SK-N-DZ (cell line): ENCODE measurements at regions not wholly inside any gene's neighbourhood (a gene's known extent, or its start where the extent isn't known, plus 50 kb on each side); places are given as distances from the start of the nearest gene placed in this dataset.
"Not testable (repeated sequence)": the region's sequence is repeated elsewhere in the genome, so short reads cannot be mapped to it uniquely, and the experiment has no call there.

Source experiments
- DNase-seq: peaks from one replicate; pipeline ENCODE4 v3.0.0-alpha.2; 2015; ENCODE audit warnings: low spot score
- small RNA-seq, 2 experiments: library from RNA; depleted of rRNA; stranded (forward); fragments of <200 nt; gene quantifications; one replicate each; pipeline ENCODE3, GENCODE V24; 2014

- not testable (repeated sequence) for DNase-seq
Observed at GRCh38 chr20:47848534-47848933, 63.3 kb upstream of the SULF2 start.

- DNase-seq: no peak
Observed at GRCh38 chr20:47847884-47848485, 62.7 kb upstream of the SULF2 start.

- not testable (repeated sequence) for DNase-seq
Observed at GRCh38 chr20:47847220-47847619, 61.9 kb upstream of the SULF2 start.

GRCh38 chr20:47846651-47847050, 61.4 kb upstream of the SULF2 start:
- DNase-seq: not testable (repeated sequence)

- DNase-seq: not testable (repeated sequence)
Observed at GRCh38 chr20:47845382-47845977, 60.2 kb upstream of the SULF2 start.

- DNase-seq: not testable (repeated sequence)
Observed at GRCh38 chr20:47844568-47844906, 59.3 kb upstream of the SULF2 start.

- no peak for DNase-seq
Observed at GRCh38 chr20:47843886-47844567, 58.7 kb upstream of the SULF2 start.

- DNase-seq: not testable (repeated sequence)
Observed at GRCh38 chr20:47842950-47843349, 57.7 kb upstream of the SULF2 start.

- not testable (repeated sequence) for DNase-seq
Observed at GRCh38 chr20:47842004-47842403, 56.7 kb upstream of the SULF2 start.

GRCh38 chr20:47836256-47836817, 51.1 kb upstream of the SULF2 start:
- not testable (repeated sequence) for DNase-seq

Small RNA genes lying in the stretch of these regions (small RNA-seq; reads per million reads assigned to genes)
- gene RNA5SP486: 0.03 to 0.13 reads per million in 2 experiments
- 0 reads per million in 2 experiments for gene RNU7-144P
- 0 reads per million in 2 experiments for gene RNU7-92P
